22Rv1 (cell line): ENCODE measurements at regions not wholly inside any gene's neighbourhood (a gene's known extent, or its start where the extent isn't known, plus 50 kb on each side); places are given as distances from the start of the nearest gene placed in this dataset.

ENCODE experiments used
- CTCF ChIP-seq: fragments of 450-650 bp; IDR thresholded peaks from 2 replicates; pipeline ENCODE4 v1.5.1; 2017; ENCODE audit warnings: mild to moderate bottlenecking
- ZFX ChIP-seq: fragments of 450-650 bp; IDR thresholded peaks from 2 replicates; pipeline ENCODE4 v1.6.1; 2017; ENCODE audit warnings: antibody characterized with exemption, borderline replicate concordance

- TF ChIP-seq CTCF = no peak
- no peak for TF ChIP-seq ZFX
Observed at GRCh38 chr12:107439026-107439738, 246.4 kb upstream of the PWP1 start.
